Progenitor cell of endocrine pancreas (in vitro differentiated cells): ENCODE measurements at regions not wholly inside any gene's neighbourhood (a gene's known extent, or its start where the extent isn't known, plus 50 kb on each side); places are given as distances from the start of the nearest gene placed in this dataset.

Source experiments
- DNase-seq: peaks from one replicate; pipeline ENCODE4 v3.0.0; 2021; ENCODE audit warnings: low spot score; ENCODE audit not compliant: unreplicated experiment
- H3K27ac Mint-ChIP-seq: 2 replicates; pipeline ENCODE4 v1.8.0; 2021; ENCODE audit warnings: mild to moderate bottlenecking, moderate library complexity, mixed read lengths
- H3K27me3 Mint-ChIP-seq: 2 replicates; pipeline ENCODE4 v1.8.0; 2021; ENCODE audit warnings: mixed read lengths
- H3K36me3 Mint-ChIP-seq: 2 replicates; pipeline ENCODE4 v1.8.0; 2022; ENCODE audit warnings: mixed read lengths; ENCODE audit not compliant: insufficient read depth
- H3K4me1 Mint-ChIP-seq: 2 replicates; pipeline ENCODE4 v1.8.0; 2021; ENCODE audit warnings: low read depth, mixed read lengths
- H3K4me3 Mint-ChIP-seq: 2 replicates; pipeline ENCODE4 v1.8.0; 2021; ENCODE audit warnings: low read depth, mild to moderate bottlenecking, moderate library complexity, mixed read lengths
- H3K9me3 Mint-ChIP-seq: 2 replicates; pipeline ENCODE4 v1.8.0; 2021; ENCODE audit warnings: low read depth, mixed read lengths
- CTCF ChIP-seq: fragments of 200-600 bp; sonication (generic); IDR thresholded peaks from one replicate; pipeline ENCODE4 v1.5.0; 2021; ENCODE audit warnings: antibody characterized with exemption, mild to moderate bottlenecking; ENCODE audit not compliant: unreplicated experiment

- Mint-ChIP-seq H3K27me3 (peaks cover 8% of the 10 kb centered on the region), H3K4me1 (peaks cover 5% of the 10 kb centered on the region), H3K4me3 (no peak overlapping the region), H3K9me3 (no peaks in the 10 kb centered on the region), H3K36me3 (no peaks in the 10 kb centered on the region), H3K27ac (no peak overlapping the region)
- TF ChIP-seq CTCF: no peak
- DNase-seq: no peak
Observed at GRCh38 chr17:33377837-33378595, 84.9 kb upstream of the ASIC2 start.

GRCh38 chr17:33381201-33381600, 88.1 kb upstream of the ASIC2 start:
- Mint-ChIP-seq H3K27me3 (peaks cover 8% of the 10 kb centered on the region), H3K4me1 (peaks cover 3% of the 10 kb centered on the region), H3K36me3 (no peaks in the 10 kb centered on the region), H3K9me3 (no peaks in the 10 kb centered on the region), H3K27ac (no peak overlapping the region), H3K4me3 (no peak overlapping the region)
- no peak for TF ChIP-seq CTCF
- no peak for DNase-seq

GRCh38 chr17:33383488-33384023, 90.5 kb upstream of the ASIC2 start:
- Mint-ChIP-seq H3K4me3 (no peak overlapping the region), H3K4me1 (peaks cover 3% of the 10 kb centered on the region), H3K27ac (no peak overlapping the region), H3K9me3 (no peaks in the 10 kb centered on the region), H3K36me3 (no peaks in the 10 kb centered on the region), H3K27me3 (peaks cover 5% of the 10 kb centered on the region)
- TF ChIP-seq CTCF: no peak
- DNase-seq: no peak

- peaks cover 2% of the 10 kb centered on the region for H3K27me3 Mint-ChIP-seq
- TF ChIP-seq CTCF: no peak
- H3K4me1 Mint-ChIP-seq: peaks cover 3% of the 10 kb centered on the region
- no peaks in the 10 kb centered on the region for H3K36me3 Mint-ChIP-seq
- H3K27ac Mint-ChIP-seq: no peak overlapping the region
- no peak for DNase-seq
- no peaks in the 10 kb centered on the region for H3K9me3 Mint-ChIP-seq
- H3K4me3 Mint-ChIP-seq: no peak overlapping the region
Observed at GRCh38 chr17:33385133-33385532, 92.0 kb upstream of the ASIC2 start.

GRCh38 chr17:33385713-33386112, 92.6 kb upstream of the ASIC2 start:
- no peak for TF ChIP-seq CTCF
- no peaks in the 10 kb centered on the region for H3K9me3 Mint-ChIP-seq
- H3K27ac Mint-ChIP-seq: no peak overlapping the region
- H3K4me1 Mint-ChIP-seq: peaks cover 3% of the 10 kb centered on the region
- H3K4me3 Mint-ChIP-seq: no peak overlapping the region
- peaks cover 2% of the 10 kb centered on the region for H3K27me3 Mint-ChIP-seq
- DNase-seq: no peak
- no peaks in the 10 kb centered on the region for H3K36me3 Mint-ChIP-seq
